Activated CD8-positive, alpha-beta memory T cell treated with anti-CD3 and anti-CD28 coated beads, Interleukin-2, amount 10 ng/mL, durations not matched to agents 7 days and 5 days (primary cell): ENCODE measurements at regions not wholly inside any gene's neighbourhood (a gene's known extent, or its start where the extent isn't known, plus 50 kb on each side); places are given as distances from the start of the nearest gene placed in this dataset.

Experiments used
- ATAC-seq: fragments of 150-1000 bp; cut with Tn5 transposase; one replicate; pipeline ENCODE4 v1.10.0; 2021; ENCODE audit warnings: moderate library complexity
- CTCF ChIA-PET: fragments of 350-600 bp; sonication (Branson Sonifier 250); formaldehyde crosslinking; loops from one replicate; lab custom pipeline; 2021; ENCODE audit warnings: antibody characterized with exemption; lab: Charles Lee
- DNase-seq: peaks from one replicate; pipeline ENCODE4 v3.0.0-alpha.2; 2020
- H3K27ac Mint-ChIP-seq: one replicate; pipeline ENCODE4 v1.8.0; 2021; ENCODE audit warnings: mild to moderate bottlenecking, mixed read lengths
- H3K27me3 Mint-ChIP-seq: one replicate; pipeline ENCODE4 v1.8.0; 2021; ENCODE audit warnings: mixed read lengths
- H3K36me3 Mint-ChIP-seq: one replicate; pipeline ENCODE4 v1.8.0; 2021; ENCODE audit warnings: mild to moderate bottlenecking, mixed read lengths
- H3K4me1 Mint-ChIP-seq: one replicate; pipeline ENCODE4 v1.8.0; 2021; ENCODE audit warnings: mixed read lengths
- H3K4me3 Mint-ChIP-seq: one replicate; pipeline ENCODE4 v1.8.0; 2021; ENCODE audit warnings: mild to moderate bottlenecking, moderate library complexity, mixed read lengths
- H3K9me3 Mint-ChIP-seq: one replicate; pipeline ENCODE4 v1.8.0; 2022; ENCODE audit warnings: low read depth, mixed read lengths

GRCh38 chr5:96244696-96245095 lies 188.4 kb downstream of the PCSK1 start:
- no peaks in the 10 kb centered on the region for H3K36me3 Mint-ChIP-seq
- no peaks in the 10 kb centered on the region for H3K4me1 Mint-ChIP-seq
- no peak overlapping the region for H3K27ac Mint-ChIP-seq
- H3K4me3 Mint-ChIP-seq: no peak overlapping the region
- peaks cover 2% of the 10 kb centered on the region for H3K9me3 Mint-ChIP-seq
- DNase-seq (no peak), ATAC-seq (no peak)
- CTCF ChIA-PET: no interaction called here
- H3K27me3 Mint-ChIP-seq: peaks cover 32% of the 10 kb centered on the region

GRCh38 chr5:96243862-96244261 lies 189.2 kb downstream of the PCSK1 start:
- no peak overlapping the region for H3K27ac Mint-ChIP-seq
- DNase-seq: no peak
- no peak overlapping the region for H3K4me3 Mint-ChIP-seq
- H3K4me1 Mint-ChIP-seq: no peaks in the 10 kb centered on the region
- peaks cover 2% of the 10 kb centered on the region for H3K9me3 Mint-ChIP-seq
- no peak for ATAC-seq
- CTCF ChIA-PET: no interaction called here
- H3K36me3 Mint-ChIP-seq: no peaks in the 10 kb centered on the region
- H3K27me3 Mint-ChIP-seq: peaks cover 35% of the 10 kb centered on the region

GRCh38 chr5:96243203-96243602 lies 189.8 kb downstream of the PCSK1 start:
- CTCF ChIA-PET: interaction anchor here (0.7 kb wide), 2 partner anchors 50 to 623 kb away, joined by 3 to 4 read pairs; no protein-coding TSS in a partner anchor
- ATAC-seq: no peak
- no peak overlapping the region for H3K27ac Mint-ChIP-seq

GRCh38 chr5:96242571-96242970 lies 190.5 kb downstream of the PCSK1 start:
- Mint-ChIP-seq H3K36me3 (no peaks in the 10 kb centered on the region), H3K27ac (no peak overlapping the region), H3K9me3 (peaks cover 2% of the 10 kb centered on the region), H3K4me3 (no peak overlapping the region), H3K27me3 (peaks cover 26% of the 10 kb centered on the region), H3K4me1 (no peaks in the 10 kb centered on the region)
- CTCF ChIA-PET: no interaction called here
- no peak for DNase-seq
- no peak for ATAC-seq

More at GRCh38 chr5:96243203-96243602, 189.8 kb downstream of the PCSK1 start:
- Mint-ChIP-seq H3K36me3 (no peaks in the 10 kb centered on the region), H3K9me3 (peaks cover 2% of the 10 kb centered on the region), H3K27me3 (peaks cover 31% of the 10 kb centered on the region), H3K4me1 (no peaks in the 10 kb centered on the region), H3K4me3 (no peak overlapping the region)
- DNase-seq: no peak

GRCh38 chr5:96236831-96237230 lies 196.2 kb downstream of the PCSK1 start:
- CTCF ChIA-PET: no interaction called here
- no peak for ATAC-seq
- H3K4me1 Mint-ChIP-seq: no peaks in the 10 kb centered on the region
- no peaks in the 10 kb centered on the region for H3K36me3 Mint-ChIP-seq
- H3K4me3 Mint-ChIP-seq: no peak overlapping the region
- H3K27ac Mint-ChIP-seq: no peak overlapping the region
- H3K9me3 Mint-ChIP-seq: no peaks in the 10 kb centered on the region
- peaks cover 19% of the 10 kb centered on the region for H3K27me3 Mint-ChIP-seq
- DNase-seq: no peak

GRCh38 chr5:96236051-96236450 lies 197.0 kb downstream of the PCSK1 start:
- no peak for DNase-seq
- Mint-ChIP-seq H3K9me3 (peaks cover 2% of the 10 kb centered on the region), H3K27ac (no peak overlapping the region), H3K4me1 (no peaks in the 10 kb centered on the region), H3K36me3 (peaks cover 2% of the 10 kb centered on the region), H3K4me3 (no peak overlapping the region), H3K27me3 (peaks cover 23% of the 10 kb centered on the region)
- CTCF ChIA-PET: no interaction called here
- ATAC-seq: no peak

- CTCF ChIA-PET: no interaction called here
- no peak overlapping the region for H3K4me3 Mint-ChIP-seq
- H3K27ac Mint-ChIP-seq: no peak overlapping the region
- DNase-seq: no peak
- peaks cover 4% of the 10 kb centered on the region for H3K36me3 Mint-ChIP-seq
- H3K27me3 Mint-ChIP-seq: peaks cover 22% of the 10 kb centered on the region
- no peak for ATAC-seq
- no peaks in the 10 kb centered on the region for H3K4me1 Mint-ChIP-seq
- peaks cover 4% of the 10 kb centered on the region for H3K9me3 Mint-ChIP-seq
Observed at GRCh38 chr5:96235008-96235910, 197.8 kb downstream of the PCSK1 start.

- CTCF ChIA-PET: no interaction called here
- peaks cover 4% of the 10 kb centered on the region for H3K9me3 Mint-ChIP-seq
- peaks cover 5% of the 10 kb centered on the region for H3K36me3 Mint-ChIP-seq
- peaks cover 19% of the 10 kb centered on the region for H3K27me3 Mint-ChIP-seq
- ATAC-seq (no peak), DNase-seq (no peak)
- H3K27ac Mint-ChIP-seq: no peak overlapping the region
- H3K4me1 Mint-ChIP-seq: peaks cover 6% of the 10 kb centered on the region
- no peak overlapping the region for H3K4me3 Mint-ChIP-seq
Observed at GRCh38 chr5:96232602-96233001, 200.4 kb downstream of the PCSK1 start.

- Mint-ChIP-seq H3K27me3 (peaks cover 16% of the 10 kb centered on the region), H3K36me3 (peaks cover 7% of the 10 kb centered on the region), H3K9me3 (peaks cover 4% of the 10 kb centered on the region), H3K4me3 (no peak overlapping the region), H3K4me1 (peaks cover 8% of the 10 kb centered on the region), H3K27ac (no peak overlapping the region)
- ATAC-seq (no peak), DNase-seq (no peak)
- CTCF ChIA-PET: no interaction called here
Observed at GRCh38 chr5:96229188-96229587, 203.9 kb downstream of the PCSK1 start.

- DNase-seq: no peak
- Mint-ChIP-seq H3K9me3 (peaks cover 4% of the 10 kb centered on the region), H3K36me3 (peaks cover 7% of the 10 kb centered on the region), H3K4me1 (peaks cover 8% of the 10 kb centered on the region), H3K27me3 (peaks cover 15% of the 10 kb centered on the region), H3K4me3 (no peak overlapping the region), H3K27ac (no peak overlapping the region)
- CTCF ChIA-PET: no interaction called here
- ATAC-seq: no peak
Observed at GRCh38 chr5:96228408-96228807, 204.6 kb downstream of the PCSK1 start.

- Mint-ChIP-seq H3K4me1 (peaks cover 8% of the 10 kb centered on the region), H3K9me3 (peaks cover 4% of the 10 kb centered on the region), H3K36me3 (peaks cover 7% of the 10 kb centered on the region), H3K27me3 (peaks cover 15% of the 10 kb centered on the region), H3K4me3 (no peak overlapping the region), H3K27ac (no peak overlapping the region)
- DNase-seq (no peak), ATAC-seq (no peak)
- CTCF ChIA-PET: no interaction called here
Observed at GRCh38 chr5:96227957-96228356, 205.1 kb downstream of the PCSK1 start.

GRCh38 chr5:96226941-96227552 lies 206.0 kb downstream of the PCSK1 start:
- peaks cover 4% of the 10 kb centered on the region for H3K9me3 Mint-ChIP-seq
- ATAC-seq (no peak), DNase-seq (no peak)
- CTCF ChIA-PET: no interaction called here
- H3K36me3 Mint-ChIP-seq: peaks cover 12% of the 10 kb centered on the region
- H3K27me3 Mint-ChIP-seq: peaks cover 14% of the 10 kb centered on the region
- H3K4me3 Mint-ChIP-seq: no peak overlapping the region
- peaks cover 8% of the 10 kb centered on the region for H3K4me1 Mint-ChIP-seq
- H3K27ac Mint-ChIP-seq: no peak overlapping the region

- no peak overlapping the region for H3K27ac Mint-ChIP-seq
- peaks cover 9% of the 10 kb centered on the region for H3K36me3 Mint-ChIP-seq
- H3K4me1 Mint-ChIP-seq: peaks cover 14% of the 10 kb centered on the region
- no peak for ATAC-seq
- CTCF ChIA-PET: no interaction called here
- no peak overlapping the region for H3K4me3 Mint-ChIP-seq
- no peaks in the 10 kb centered on the region for H3K9me3 Mint-ChIP-seq
- H3K27me3 Mint-ChIP-seq: peaks cover 5% of the 10 kb centered on the region
- DNase-seq: no peak
Observed at GRCh38 chr5:96222129-96222528, 210.9 kb downstream of the PCSK1 start.
